Left renal pelvis (tissue), 4 donors: ENCODE measurements at regions not wholly inside any gene's neighbourhood (a gene's known extent, or its start where the extent isn't known, plus 50 kb on each side); places are given as distances from the start of the nearest gene placed in this dataset.

Experiments used
- DNase-seq, 4 donors: peaks; one replicate each; pipeline ENCODE4 v3.0.0-alpha.2; 2013; ENCODE audit warnings: low read depth in 4 of 4, low spot score in 3 of 4

DNA sequence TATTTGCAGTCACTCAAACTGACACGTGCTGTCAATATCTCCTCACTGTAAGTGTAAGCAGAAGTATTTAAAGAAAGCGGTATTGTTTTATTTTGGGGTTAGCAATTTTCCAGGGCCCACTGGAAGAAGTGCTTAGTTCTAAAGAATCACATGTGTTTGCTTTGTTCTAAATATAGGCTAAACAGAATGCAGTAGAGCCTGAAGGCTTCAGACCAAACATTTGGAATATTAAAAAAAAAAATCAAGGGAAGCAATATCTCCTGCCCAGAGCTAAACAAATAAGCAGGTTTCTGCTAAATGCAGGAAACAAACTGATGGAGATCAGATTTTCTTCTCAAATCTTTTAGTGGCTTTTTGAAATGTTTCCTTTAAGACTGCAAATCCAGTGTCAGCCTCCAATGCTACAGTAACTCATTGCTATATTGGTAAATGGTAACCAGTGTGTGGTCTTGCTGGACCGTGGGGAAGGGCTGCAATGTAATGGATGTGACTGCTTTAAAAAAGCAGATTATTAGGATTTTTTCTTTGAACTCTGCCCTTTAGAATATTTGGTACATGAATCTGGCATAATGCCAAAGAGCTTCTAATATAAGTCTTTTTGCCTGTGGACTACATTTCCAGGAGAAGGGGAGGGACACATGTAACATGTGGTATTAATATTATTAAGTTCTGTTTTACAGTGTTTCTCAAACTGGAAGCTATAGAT is 317.1 kb upstream of the FERMT1 start:
- DNase-seq, result no peak

- no peak for DNase-seq
Measured at GRCh38 chr20:6434131-6434530, 311.3 kb upstream of the FERMT1 start.

DNA sequence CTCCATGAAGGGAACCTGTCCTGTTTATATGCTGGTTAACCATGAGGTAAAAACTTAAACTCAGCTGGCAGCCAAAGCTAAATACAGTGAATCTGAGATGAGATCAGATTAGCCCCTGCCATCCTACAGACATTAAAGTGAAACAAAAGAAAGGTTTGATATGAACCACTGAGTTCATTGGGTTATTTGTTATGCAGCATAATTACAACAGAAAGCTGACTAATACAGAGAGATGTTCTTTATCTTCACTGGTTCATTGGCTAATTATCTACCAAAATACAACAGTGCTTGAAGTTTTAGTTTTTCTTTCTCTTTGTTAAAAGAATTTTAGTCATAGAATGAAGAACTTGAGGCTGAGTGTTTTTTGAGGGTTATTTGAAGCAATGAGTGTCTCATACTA is 307.6 kb upstream of the FERMT1 start:
- DNase-seq, result no peak

DNA sequence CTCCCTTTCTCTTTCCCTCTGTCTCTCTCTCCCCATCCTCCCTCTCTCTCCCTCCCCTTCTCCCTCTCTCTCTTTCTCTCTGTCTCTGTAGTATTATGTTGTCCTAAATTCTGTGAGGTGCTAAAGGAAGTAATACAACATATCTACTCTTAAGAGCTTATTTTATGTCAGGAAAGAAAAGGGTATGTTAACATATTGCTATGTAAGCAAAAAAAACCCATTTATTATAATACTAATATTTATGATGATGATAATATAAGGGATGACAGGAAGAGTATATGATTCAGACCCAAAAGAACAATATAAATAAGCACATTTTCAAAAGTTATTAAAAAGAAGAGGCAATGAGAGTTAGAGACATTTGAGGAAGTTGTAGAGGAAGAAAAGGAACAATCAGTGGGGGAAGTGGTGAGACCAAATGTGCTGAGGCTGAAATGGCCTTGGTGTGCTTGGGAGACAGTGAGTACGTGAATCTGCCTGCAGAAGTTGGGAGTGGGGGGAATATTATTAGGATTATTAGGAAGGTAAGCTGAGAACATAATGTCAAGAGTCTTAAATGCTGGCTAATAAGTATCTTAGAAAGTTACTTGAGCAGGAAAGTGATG is 303.6 kb upstream of the FERMT1 start:
- no peak for DNase-seq

DNA sequence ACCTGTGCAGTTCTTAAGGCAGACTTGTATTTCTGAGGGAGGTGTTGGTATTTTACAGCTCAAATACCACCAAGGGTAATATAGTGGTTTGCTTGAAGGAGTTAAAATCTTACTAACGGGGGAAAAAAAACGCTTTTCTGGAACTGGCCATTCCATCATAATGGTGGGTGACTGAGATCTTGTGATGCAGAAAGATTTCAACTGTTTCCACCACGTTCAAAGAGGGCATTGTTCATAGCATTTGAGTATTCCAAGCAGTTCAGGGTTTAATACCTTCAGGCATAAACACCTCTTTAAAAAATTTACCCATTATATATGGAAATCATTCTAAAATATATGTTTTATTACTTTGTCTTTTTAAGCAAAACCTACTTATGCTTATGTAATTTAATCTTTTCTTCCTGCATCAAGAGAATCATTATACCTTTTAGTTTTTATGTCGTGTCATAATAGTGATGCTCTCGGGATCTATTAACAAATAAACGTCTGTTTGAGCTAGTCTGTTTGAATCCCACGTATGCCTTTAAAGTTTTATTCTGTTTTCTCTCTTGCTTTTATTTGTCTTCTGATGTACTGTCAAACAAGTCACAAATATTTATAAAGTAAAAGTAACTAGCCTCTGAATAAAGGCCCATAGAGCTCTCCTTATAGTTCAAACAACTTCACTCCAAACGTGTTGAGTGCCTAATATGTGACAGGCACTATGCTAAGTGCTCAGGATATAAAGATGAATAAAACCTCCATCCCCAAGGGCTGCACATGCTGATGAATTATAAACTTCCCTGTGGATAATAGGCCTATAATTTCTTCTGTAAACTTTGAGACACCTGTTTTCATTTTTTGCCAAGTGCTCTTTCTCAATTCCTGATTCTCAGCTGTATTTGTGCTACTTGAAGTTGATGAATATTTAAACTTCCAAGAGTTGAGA is 298.8 kb upstream of the FERMT1 start:
- no peak for DNase-seq

DNA sequence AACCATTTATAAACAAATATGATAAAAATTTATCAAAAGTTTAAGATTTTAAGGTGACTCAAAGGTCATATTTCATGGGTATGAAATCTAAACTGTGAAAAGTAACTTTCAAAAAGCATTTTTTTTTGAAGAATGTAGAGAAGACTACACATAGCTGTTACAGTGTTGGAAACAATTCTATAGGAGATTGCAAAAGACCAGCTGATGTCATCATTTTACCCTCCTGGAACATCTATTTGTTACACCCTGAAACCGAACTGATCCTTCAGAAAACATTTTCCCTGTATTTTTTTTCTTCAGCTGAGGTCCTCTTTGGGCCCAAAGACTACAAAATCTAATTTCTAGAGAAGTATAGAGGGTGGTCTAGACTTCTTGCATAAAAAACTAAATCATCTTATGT is 297.5 kb upstream of the FERMT1 start:
- no peak for DNase-seq

DNA sequence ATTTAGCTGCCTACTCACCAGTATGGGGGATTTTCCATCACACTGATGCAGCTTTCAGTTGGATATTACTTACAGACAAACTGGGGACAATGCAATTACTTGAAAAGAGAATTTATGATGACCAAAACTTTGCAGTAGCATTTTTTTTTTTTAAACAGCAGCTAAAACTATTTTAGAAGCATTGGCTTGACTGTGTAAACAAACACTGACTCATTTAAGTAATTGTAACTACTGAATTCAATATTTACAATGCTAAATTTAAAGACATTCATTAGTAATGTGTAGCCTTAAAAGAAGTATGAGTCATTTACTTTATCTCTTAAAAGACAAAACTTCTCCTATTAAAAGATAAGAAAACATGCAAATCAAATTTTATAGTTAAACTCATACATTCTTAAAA is 295.9 kb upstream of the FERMT1 start:
- DNase-seq, result no peak

- DNase-seq, result no peak
Measured at GRCh38 chr20:6416371-6416770, 293.5 kb upstream of the FERMT1 start.

- no peak for DNase-seq
Measured at GRCh38 chr20:6411651-6412050, 288.8 kb upstream of the FERMT1 start.

DNA sequence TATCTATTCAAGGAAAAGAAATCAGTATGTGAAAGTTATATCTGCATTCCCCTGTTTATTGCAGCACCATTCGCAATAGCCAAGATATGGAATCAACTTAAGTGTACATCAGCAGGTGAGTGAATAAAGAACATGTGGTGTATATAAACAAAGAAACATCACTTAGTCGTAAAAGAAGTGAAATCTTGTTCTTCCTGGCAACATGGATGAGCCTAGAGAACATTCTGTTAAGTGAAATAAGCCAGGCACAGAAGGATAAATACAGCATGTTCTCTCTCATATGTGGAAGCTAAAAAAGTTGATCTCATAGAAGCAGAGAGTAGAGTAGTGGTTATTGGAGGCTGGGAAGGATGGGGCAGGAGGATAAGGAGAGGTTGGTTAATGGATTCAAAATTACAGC is 287.9 kb upstream of the FERMT1 start:
- no peak for DNase-seq

DNA sequence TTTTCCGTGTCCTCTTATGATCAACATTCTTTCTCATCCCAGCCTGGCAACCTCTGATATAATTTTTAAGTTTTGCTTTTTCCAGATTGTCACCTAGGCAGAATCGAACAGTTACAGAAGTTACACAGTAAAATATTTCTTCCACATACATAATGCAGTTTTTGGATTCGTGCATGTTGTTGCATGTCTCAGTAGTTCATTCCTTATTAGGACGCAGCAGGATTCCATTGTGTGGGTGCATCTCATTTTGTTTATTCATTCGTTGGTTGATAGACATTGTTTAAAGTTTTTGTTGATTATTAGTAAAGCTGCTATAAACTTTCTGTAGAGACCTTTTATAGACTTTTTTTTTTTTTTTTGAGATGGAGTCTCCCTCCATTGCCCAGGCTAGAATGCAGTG is 284.3 kb upstream of the FERMT1 start:
- no peak for DNase-seq

DNA sequence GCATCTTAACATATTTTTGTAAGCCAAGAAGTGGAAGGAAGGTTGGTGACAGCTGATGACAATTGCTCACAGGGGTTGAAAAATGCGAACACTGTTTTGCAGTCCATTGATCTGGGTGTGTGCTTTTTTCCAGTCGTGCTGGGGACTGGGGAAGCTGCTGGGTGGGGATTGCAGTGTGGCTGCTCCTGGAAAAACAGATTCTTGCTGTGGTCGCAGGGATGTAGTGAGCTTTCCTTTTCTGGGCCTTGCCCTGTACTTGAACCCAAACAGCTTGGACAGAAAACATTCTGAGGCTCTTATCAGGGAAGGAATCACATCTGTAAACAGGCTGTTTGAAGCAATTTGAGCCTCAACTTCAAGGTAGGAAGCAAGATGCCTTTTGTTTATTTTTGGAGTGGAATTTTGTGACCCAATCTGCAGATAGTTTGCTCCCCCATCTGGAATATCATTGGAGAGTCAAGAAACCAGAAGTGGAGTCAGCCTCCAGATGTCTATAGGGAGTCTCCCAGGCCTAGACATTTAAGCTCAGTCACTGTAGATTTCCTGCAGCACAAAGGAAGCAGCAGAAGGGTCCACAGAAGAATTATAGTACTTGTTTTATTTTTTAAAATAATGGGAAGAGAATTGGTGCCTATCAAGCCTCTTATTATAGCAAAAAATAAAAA is 279.2 kb upstream of the FERMT1 start:
- no peak for DNase-seq

DNA sequence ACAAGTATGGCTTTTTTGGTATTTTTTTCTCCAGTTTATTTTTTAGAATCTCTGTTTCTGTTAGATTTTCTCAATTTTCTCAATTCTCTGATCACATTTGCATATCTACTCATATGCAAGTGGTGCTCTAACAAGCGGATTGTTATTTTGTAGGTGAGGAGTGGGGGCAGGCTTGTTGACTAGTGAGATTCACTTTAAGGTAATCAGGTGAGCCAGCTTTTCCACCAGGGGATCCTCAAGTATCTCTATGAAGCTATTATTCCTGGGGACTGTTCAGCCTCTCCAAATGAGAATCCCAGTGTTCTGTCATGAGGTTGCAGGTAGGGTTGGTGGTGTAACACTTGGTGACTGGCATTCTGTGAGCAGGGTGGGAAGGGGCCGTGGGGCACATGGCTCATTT is 274.3 kb upstream of the FERMT1 start:
- no peak for DNase-seq

DNA sequence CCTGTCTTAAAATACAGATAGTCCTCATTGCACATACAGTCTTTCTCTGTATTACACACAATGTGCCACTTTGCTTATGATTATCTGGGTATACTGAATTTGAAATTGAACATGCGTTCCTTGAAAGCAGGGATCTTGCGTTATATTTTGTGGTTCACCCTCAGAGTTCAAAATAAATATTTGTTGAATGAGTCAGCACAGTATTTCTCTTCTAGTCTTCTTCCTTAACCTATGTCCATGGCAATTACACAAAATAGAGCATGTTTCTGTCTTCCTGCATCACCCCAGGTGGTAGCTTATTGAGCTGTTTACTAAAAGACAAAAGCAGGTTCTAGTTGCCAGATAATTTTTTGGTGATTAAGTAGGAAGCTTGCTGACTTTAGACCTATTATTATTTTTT is 272.9 kb upstream of the FERMT1 start:
- DNase-seq, result no peak

GRCh38 chr20:6388671-6389197 is 265.9 kb upstream of the FERMT1 start:
- no peak for DNase-seq

DNA sequence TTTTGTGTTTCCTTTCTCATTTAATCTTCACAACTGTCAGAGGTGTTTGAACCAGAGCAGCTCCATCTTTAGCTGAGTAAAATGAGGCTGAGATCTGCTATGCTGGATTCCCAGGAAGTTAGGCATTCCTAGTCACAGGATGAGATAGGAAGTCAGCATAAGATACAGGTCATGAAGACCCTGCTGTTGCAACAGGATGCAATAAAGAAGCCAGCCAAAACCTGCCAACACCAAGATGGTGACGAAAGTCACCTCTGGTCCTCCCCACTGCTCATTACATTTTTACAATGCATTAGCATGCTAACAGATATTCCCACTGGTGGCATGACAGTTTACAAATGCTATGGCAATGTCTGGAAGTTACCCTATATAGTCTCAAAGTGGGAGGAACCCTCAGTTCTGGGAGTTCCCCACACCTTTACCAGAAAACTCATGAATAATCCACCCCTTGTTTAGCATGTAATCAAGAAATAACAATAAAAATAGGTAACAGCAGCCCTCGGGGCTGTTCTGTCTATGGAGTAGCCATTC is 262.2 kb upstream of the FERMT1 start:
- DNase-seq, result no peak

- DNase-seq, result no peak
Measured at GRCh38 chr20:6384380-6384779, 261.6 kb upstream of the FERMT1 start.

DNA sequence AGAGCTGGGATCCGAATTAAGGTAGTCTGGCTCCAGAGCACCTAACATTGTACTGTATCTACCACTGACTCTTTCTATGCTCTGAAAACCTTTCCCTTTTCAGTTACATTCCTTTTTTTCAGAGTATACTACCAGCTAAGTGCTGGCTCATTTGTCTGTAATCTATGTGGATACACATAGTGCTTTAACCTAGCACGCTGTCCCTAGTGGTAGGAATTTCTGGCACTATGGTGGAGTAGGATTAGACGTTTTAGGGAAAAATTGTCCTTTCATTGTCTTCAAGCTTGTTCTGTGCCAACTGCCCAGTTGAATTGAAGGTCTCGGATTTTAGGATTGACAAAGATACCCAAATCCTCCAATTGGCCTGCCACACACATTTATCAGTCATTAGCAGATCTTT is 259.1 kb upstream of the FERMT1 start:
- no peak for DNase-seq

GRCh38 chr20:6362245-6362644 is 239.4 kb upstream of the FERMT1 start:
- no peak for DNase-seq

- no peak for DNase-seq
Measured at GRCh38 chr20:6360766-6361165, 237.9 kb upstream of the FERMT1 start.
